A673 (cell line): ENCODE measurements at regions not wholly inside any gene's neighbourhood (a gene's known extent, or its start where the extent isn't known, plus 50 kb on each side); places are given as distances from the start of the nearest gene placed in this dataset.

Experiments
- BruUV-seq: library from RNA; stranded (reverse); fragments of 400-500 nt; replicated peaks from 2 replicates; lab custom pipeline; 2021; lab: Mats Ljungman, UMichigan
- CTCF ChIA-PET: fragments of 300-600 bp; sonication (Branson Sonifier 250); formaldehyde crosslinking; loops from one replicate; lab custom pipeline; 2022; ENCODE audit warnings: antibody characterized with exemption; lab: Charles Lee
- POLR2A ChIA-PET: fragments of 300-600 bp; sonication (Branson Sonifier 250); formaldehyde crosslinking; loops from one replicate; lab custom pipeline; 2022; ENCODE audit warnings: antibody characterized with exemption; ENCODE audit not compliant: low non-redundant PET; lab: Charles Lee
- DNase-seq: peaks from one replicate; pipeline ENCODE4 v3.0.0-alpha.2; 2015; ENCODE audit warnings: low spot score
- H3K27ac ChIP-seq: fragments of 200-600 bp; sonication (generic); 2 replicates; pipeline ENCODE4 v1.5.1; 2016; ENCODE audit warnings: mixed run types, low read depth, mild to moderate bottlenecking, mixed read lengths, antibody characterized with exemption, low read length; ENCODE audit not compliant: poor library complexity, severe bottlenecking
- H3K27me3 ChIP-seq: fragments of 200-600 bp; sonication (generic); replicated peaks from 2 replicates; pipeline ENCODE4 v1.6.1; 2017; ENCODE audit warnings: mixed run types, low read depth, mild to moderate bottlenecking, mixed read lengths, antibody characterized with exemption, low read length; ENCODE audit not compliant: insufficient read depth, poor library complexity
- H3K36me3 ChIP-seq: fragments of 200-600 bp; sonication (generic); 2 replicates; pipeline ENCODE4 v1.6.1; 2016; ENCODE audit warnings: mixed run types, mild to moderate bottlenecking, mixed read lengths, antibody characterized with exemption, low read length; ENCODE audit not compliant: insufficient read depth, poor library complexity, severe bottlenecking
- H3K4me1 ChIP-seq: fragments of 200-600 bp; sonication (generic); 2 replicates; pipeline ENCODE4 v1.6.1; 2017; ENCODE audit warnings: mixed run types, mild to moderate bottlenecking, mixed read lengths, antibody characterized with exemption, low read length; ENCODE audit not compliant: insufficient read depth, poor library complexity, severe bottlenecking
- H3K4me3 ChIP-seq: fragments of 200-600 bp; sonication (generic); 2 replicates; pipeline ENCODE4 v1.5.1; 2016; ENCODE audit warnings: low read depth, mixed run types, mild to moderate bottlenecking, mixed read lengths, low read length; ENCODE audit not compliant: poor library complexity, severe bottlenecking
- H3K9me3 ChIP-seq: fragments of 200-600 bp; sonication (generic); 2 replicates; pipeline ENCODE4 v1.6.1; 2016; ENCODE audit warnings: mixed run types, low read depth, mild to moderate bottlenecking, mixed read lengths, antibody characterized with exemption, low read length; ENCODE audit not compliant: poor library complexity, severe bottlenecking
- CTCF ChIP-seq: fragments of 300-800, 200-600 bp; sonication (generic); conservative IDR thresholded peaks from 2 replicates; pipeline ENCODE4 v1.5.1; 2017; ENCODE audit warnings: low read depth, mild to moderate bottlenecking, antibody characterized with exemption, low read length, moderate library complexity, mixed read lengths
- EZH2 ChIP-seq: fragments of 200-600 bp; sonication (generic); IDR thresholded peaks from 2 replicates; pipeline ENCODE4 v1.6.1; 2017; ENCODE audit warnings: borderline replicate concordance, low read depth, mild to moderate bottlenecking, mixed read lengths, antibody characterized with exemption, low read length; ENCODE audit not compliant: poor library complexity, severe bottlenecking
- intact Hi-C: fragments of 100-400 bp; cut with micrococcal nuclease; formaldehyde crosslinking; loops from one replicate; pipeline ENCODE4 v1.10.0; 2022; ENCODE audit not compliant: unreplicated experiment

- no peaks in the 10 kb centered on the region for H3K4me1 ChIP-seq
- H3K36me3 ChIP-seq = no peaks in the 10 kb centered on the region
- intact Hi-C loops = no loop called here
- TF ChIP-seq CTCF = no peak
- BruUV-seq = no TSS peak
- H3K9me3 ChIP-seq = peaks cover 3% of the 10 kb centered on the region
- CTCF ChIA-PET = no interaction called here
- POLR2A ChIA-PET = no interaction called here
- H3K4me3 ChIP-seq = no peak overlapping the region
- H3K27ac ChIP-seq = no peak overlapping the region
- no peaks in the 10 kb centered on the region for H3K27me3 ChIP-seq
- no peak for DNase-seq
Measured at GRCh38 chr7:1341361-1342089, 108.9 kb downstream of the UNCX start.

GRCh38 chr7:1342090-1342640 lies 109.5 kb downstream of the UNCX start:
- DNase-seq = no peak
- Histone ChIP-seq H3K9me3 (no peaks in the 10 kb centered on the region), H3K27me3 (no peaks in the 10 kb centered on the region), H3K4me1 (no peaks in the 10 kb centered on the region), H3K36me3 (no peaks in the 10 kb centered on the region), H3K27ac (no peak overlapping the region), H3K4me3 (no peak overlapping the region)
- intact Hi-C loops = no loop called here
- TF ChIP-seq CTCF (no peak), EZH2 (no peak)
- POLR2A ChIA-PET = no interaction called here
- no TSS peak for BruUV-seq
- CTCF ChIA-PET = no interaction called here

GRCh38 chr7:1343551-1343950 lies 110.9 kb downstream of the UNCX start:
- Histone ChIP-seq H3K4me3 (no peak overlapping the region), H3K27ac (no peak overlapping the region), H3K9me3 (no peaks in the 10 kb centered on the region), H3K36me3 (no peaks in the 10 kb centered on the region), H3K27me3 (no peaks in the 10 kb centered on the region), H3K4me1 (no peaks in the 10 kb centered on the region)
- no TSS peak for BruUV-seq
- no peak for DNase-seq
- CTCF ChIA-PET = no interaction called here
- intact Hi-C loops = no loop called here
- POLR2A ChIA-PET = no interaction called here
- TF ChIP-seq CTCF (no peak), EZH2 (no peak)
